NCI-H128 (cell line): ENCODE measurements at regions not wholly inside any gene's neighbourhood (a gene's known extent, or its start where the extent isn't known, plus 50 kb on each side); places are given as distances from the start of the nearest gene placed in this dataset.
"Not testable (repeated sequence)": the region's sequence is repeated elsewhere in the genome, so short reads cannot be mapped to it uniquely, and the experiment has no call there.

Source experiments
- DNase-seq: peaks from one replicate; lab custom pipeline; 2025; ENCODE audit not compliant: unreplicated experiment; lab: John Stamatoyannopoulos, UW

- no peak for DNase-seq
These were observed 1494.9 kb upstream of the AGA start for GRCh38 chr4:178937130-178937529.

GRCh38 chr4:178941975-178942374 lies 1499.7 kb upstream of the AGA start:
- DNase-seq = no peak

DNA sequence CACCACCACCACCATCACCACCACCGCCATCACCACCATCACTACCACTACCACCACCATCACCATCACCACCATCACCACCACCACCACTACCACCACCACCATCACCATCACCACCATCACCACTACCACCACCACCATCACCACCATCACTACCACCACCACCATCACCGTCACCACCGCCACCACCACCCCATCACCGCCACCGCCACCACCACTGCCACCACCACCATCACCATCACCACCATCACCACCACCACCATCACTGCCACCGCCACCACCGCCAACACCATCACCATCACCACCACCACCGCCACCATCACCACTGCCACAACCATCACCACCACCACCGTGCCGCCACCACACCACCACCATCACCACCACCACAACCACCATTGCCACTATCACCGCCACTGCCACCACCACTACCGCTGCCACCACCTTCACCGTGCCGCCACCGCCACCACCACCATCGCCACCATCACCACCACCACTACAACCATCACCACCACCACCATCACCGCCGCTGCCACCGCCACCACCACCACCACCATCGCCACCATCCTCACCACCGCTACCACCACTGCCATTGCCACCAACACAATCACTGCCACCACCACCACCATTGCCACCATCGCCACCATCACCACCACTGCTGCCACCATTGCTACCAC lies 1511.3 kb upstream of the AGA start:
- no peak for DNase-seq

DNA sequence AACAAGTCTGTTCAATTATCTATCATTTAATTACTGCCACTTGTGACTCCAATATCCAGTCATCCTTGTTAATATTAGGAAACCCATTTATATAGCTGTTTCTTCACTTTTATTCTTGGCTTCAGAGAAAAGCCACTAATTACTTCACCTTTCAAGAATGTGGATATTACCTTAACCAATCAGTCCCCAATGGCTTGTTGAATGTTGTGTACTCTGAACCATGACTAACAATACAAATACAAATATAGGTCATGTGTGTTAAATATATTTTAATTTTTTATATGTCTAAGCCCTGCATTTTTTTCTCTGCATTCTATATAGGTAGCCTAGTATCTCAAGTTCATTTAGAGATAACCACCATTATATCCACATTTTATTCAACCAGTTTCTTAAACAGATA lies 1513.4 kb upstream of the AGA start:
- DNase-seq = no peak

DNA sequence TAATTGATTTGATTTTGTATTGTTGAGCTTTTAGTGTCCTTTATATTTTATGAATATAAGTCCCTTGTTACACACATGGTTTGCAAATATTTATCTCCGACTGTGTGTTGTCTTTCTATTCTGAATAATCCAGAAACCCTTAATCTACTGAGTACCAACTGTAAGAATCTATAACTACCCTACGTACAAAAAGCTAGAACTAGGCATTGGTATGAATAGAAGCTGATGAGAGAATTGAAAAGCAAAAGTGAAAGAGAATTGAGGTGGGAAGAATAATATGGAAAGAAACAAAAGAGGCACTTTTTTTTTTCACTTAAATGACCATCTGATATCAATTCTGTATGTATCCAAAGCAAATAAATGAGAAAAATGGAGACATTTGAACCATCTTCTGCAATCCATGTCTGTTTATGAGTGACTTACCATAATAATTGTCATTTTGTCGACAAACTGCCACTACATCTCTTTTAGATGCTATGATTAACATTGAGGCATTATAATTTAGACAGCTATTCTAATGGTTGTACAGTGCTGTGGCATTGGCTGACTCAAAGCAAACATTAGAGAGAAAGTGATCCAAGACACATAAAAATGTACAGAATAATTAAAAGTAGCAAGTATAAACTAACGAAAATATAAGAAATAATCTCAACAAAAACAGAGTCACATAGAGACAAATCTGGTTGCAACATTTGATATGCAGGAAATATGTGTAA lies 1516.6 kb upstream of the AGA start:
- no peak for DNase-seq

DNA sequence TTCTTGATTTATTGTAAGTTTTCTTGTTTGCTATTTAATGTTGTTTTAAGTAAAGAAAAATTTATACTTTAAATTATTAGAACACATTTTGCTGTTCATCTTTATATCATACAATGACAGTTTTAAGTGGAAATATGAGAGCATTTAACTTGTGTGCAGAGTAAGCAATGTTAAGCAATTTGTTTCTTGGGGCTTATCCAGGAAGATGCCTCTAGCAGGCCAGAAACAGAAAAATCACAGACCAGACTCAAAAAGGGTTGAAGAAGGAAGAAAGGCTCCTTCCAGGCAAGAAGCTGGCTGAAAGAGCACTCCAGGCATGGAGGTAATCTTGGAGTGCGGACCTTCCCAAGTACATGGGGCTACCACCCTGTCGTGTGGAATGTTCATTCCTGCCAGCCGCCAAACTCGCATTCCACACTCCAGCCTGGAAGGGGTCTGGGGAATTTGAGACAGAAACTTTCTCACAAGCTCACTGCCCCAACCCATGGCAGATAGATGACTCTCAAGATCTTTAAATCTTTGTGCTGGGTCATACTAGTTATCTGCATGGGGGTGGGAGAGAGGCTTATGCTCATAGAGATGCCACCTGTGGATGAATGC lies 1521.3 kb upstream of the AGA start:
- DNase-seq = no peak

DNA sequence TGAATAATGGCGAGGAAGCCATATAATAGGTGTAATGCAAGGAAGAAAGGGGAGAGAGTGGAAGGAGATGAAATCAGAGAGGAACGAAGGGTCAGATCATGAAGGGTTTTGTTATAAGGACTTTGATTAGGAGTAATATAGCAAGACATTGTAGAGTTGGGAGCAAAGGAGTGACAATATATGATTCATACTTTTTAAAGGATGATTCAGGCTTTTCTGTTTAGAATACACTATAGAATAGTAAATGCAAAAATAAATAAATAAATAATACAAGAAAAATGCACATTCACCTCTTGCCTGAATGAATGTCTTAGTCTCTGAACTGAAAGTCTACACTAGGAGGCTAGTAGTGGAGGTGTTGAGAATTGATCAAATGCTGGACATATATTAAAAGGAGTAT lies 1524.4 kb upstream of the AGA start:
- no peak for DNase-seq

GRCh38 chr4:178970433-178971140 lies 1528.3 kb upstream of the AGA start:
- DNase-seq = no peak

- DNase-seq = no peak
These were observed 1534.6 kb upstream of the AGA start for GRCh38 chr4:178976861-178977260.

DNA sequence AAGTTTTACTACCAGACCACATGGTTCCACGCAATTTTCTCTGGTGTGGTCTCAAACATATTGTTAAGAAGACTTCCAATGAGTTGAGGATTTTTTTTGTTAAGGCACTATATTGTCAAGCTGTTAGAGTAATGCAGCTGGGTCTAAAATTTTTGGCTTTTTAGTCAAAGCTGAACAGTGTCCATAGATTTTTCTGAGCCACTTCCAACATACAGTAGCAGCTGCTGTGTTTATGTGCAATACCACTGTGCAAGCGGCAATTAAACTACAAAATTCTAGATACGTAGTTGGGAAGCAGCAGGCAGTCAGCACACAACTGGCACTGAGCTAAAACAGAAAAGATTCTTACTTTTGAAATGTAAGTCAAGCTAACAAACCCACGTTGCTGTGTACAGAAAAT lies 1551.1 kb upstream of the AGA start:
- DNase-seq = no peak

DNA sequence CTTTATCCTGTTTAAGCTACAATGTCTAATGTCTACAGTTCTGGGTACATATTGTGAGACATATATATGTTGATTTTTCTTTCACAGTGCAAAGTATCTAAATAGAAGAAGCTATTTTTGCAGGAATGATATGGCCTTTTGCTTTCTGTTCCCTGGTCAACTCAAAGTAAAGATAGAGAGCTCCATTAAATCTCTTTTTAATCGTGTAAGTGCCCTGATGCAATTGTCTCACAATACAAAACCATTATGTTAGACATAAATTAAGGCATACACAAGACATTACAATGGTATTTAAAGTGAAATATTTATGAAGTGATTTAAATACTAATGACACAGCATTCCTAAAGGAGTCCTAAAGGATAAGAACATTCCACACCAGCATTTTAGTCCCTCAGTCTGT lies 1559.7 kb upstream of the AGA start:
- DNase-seq = no peak

DNA sequence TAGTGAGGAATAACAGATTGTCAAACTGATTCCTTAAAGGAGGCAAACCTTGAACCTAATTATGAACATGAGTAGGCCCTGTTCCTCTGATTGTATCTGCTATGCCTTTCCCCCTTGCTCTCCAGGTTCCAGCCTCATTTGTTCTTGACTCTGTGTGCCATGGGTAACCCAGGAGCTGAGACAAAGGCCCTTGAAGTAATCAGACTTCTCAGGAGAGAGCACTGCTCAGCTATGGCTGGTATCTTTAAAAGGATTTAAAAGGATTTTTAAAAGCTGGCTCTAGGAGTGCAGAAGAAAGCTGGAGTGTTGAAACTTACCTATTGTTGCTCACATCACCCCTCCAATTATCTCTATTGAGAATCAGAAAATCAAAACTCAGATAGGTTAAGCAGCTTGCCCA lies 1565.5 kb upstream of the AGA start:
- DNase-seq = no peak

DNA sequence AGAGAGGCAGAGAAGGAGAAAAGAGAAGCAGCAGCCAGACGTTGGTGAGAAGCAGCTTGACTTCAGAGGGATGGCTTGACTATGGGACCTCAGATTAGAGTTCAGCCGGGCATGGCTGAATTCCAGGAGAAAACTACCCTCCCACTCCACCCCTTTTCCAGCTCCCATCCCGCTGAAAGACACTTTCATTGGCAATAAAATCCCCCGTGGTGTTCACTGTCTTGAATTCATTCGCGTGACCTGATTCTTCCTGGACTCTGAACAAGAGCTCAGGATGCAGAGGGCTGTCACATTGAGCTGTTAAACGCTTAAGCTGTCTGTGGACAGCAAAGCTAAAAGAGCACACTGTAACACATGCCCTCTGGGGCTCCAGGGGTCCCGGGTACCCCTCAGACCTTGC lies 1575.3 kb upstream of the AGA start:
- DNase-seq = no peak

DNA sequence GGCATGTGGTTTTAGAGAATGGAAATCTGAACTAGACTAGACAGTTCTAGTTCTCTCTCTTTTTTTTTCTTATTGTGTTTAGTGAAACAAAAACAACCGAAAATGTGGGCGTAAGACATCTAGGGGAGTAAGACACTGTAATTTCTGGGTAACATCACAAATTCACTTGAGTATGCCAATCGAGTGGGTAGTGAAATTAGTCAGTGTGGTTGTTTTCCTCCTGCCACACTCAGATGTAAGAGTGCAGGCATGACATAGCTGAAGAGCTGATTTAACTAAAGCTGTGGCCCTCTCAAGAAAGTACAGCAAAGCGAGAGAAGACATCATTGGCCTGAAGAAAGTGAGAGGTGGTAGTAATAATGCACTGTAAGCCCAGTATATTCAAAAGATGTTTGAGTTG lies 1585.3 kb upstream of the AGA start:
- no peak for DNase-seq

DNA sequence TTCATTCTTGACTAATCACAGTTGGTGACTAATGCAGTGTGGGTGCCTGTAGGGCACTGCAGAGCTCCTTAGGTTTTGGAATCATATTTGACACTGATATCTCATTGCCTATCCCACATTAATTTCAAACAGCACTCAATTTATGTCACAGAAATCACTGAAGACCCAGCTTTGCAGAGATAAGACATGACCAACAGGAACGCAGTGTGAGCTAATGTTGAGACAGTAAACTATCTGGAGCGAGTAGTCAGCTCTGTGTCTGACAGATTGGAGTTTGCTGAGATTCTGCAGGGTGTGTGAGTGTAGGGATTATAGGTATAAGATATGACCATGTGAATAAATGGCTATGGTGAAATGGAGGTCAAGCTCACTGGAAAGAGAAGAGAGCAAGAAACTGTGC lies 1586.1 kb upstream of the AGA start:
- DNase-seq = no peak

DNA sequence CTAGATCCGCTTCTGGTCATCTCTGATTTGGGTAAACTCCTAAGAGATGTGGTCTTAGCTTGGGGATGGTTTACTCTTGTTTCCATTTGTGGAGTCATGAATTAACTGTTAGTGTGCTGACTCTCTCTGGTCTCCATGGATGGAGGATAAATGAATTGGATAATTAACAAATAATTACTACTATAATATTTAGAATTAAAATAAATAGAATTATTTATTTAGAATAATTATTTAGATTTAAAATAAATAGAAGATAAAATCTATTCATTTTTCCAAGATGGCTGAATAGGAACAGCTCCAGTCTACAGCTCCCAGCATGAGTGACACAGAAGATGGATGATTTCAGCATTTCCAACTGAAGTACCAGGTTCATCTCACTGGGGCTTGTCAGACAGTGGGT lies 1587.4 kb upstream of the AGA start:
- DNase-seq = no peak

- DNase-seq = no peak
These were observed 1598.0 kb upstream of the AGA start for GRCh38 chr4:179040259-179040658.

DNA sequence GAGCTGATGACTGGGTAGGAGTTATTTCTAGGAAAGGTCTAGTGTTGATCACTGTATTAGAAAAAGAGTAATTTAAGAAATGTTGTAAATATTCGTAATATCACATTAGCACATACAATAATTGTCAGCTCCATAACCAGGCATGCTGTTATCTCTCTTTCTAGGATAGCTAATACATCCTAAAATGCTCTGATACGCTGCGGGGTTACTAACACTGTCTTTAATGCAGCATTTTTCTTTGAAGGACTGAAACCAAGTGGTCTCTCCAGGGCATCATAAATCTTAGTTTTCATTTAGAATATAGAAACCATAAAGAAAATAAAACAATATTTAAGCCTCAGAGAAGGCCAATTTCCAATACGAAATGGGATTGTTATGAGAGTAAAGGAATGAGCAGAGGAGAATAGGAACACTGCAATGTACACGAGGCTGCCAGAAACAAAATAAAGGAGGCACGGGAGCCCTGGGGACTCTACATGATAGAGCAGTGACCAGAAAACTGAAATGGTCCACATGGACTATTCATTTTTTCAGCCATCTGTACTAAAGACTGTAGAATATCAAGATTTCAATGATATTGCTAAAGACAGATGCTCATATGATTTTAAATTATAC lies 1606.7 kb upstream of the AGA start:
- no peak for DNase-seq

- DNase-seq = no peak
These were observed 1609.0 kb upstream of the AGA start for GRCh38 chr4:179051206-179051605.

GRCh38 chr4:179059396-179059795 lies 1617.2 kb upstream of the AGA start:
- no peak for DNase-seq

- DNase-seq = not testable (repeated sequence)
These were observed 1624.0 kb upstream of the AGA start for GRCh38 chr4:179066254-179066653.

DNA sequence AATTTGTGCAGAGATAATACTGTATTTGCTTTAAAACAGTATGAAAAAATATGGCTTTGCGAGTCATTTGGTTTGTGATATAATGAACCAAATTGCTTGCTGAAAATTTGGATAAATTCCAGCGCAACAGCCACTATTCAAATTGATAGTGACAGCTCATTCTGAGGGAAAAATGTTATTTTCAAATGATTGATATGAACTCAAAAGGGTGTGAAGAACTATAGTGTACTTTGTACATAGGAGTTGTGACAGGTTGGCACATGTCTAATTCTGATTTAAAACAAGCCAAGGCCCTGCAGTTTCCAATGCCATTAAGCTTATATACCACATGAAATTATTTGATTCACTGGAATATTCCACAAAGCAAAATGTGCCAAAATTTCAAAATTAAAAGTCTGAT lies 1628.9 kb upstream of the AGA start:
- no peak for DNase-seq
